ENCODE measurements at regions not wholly inside any gene's neighbourhood (a gene's known extent, or its start where the extent isn't known, plus 50 kb on each side); places are given as distances from the start of the nearest gene placed in this dataset.

DNA sequence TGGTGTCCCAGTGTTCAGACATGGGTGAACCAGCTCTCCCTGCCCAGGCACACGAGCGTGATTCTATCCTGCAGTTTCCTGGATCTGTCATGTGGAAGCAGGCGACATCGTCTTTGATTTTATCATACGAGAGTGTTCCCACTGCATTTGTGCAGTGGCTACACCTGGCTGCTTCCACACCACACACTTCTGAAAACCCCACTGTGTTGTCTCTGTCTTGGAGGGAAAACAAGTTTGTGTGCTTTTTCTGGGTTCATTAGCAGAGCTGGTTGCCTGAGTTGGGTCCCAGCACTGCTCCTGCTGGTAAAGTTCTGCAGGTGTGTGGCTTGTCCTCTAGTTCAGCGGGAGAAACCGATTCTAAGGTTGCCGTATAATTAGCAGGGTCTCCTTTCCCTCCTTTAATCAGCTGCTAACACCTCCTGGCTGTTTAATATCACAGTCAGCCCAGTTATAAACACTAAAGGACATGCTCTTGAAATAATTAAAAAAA lies 58.5 kb upstream of the TWIST2 start:
- no peak for TF ChIP-seq CEBPB (IDR thresholded peaks at IDR 0.05)
- TF ChIP-seq, protein P1, sequence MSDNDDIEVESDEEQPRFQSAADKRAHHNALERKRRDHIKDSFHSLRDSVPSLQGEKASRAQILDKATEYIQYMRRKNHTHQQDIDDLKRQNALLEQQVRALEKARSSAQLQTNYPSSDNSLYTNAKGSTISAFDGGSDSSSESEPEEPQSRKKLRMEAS (IDR thresholded peaks at IDR 0.05), result no peak
- no peak for TF ChIP-seq TEAD4 (IDR thresholded peaks at IDR 0.05)
- no peak for TF ChIP-seq FOXM1 (IDR thresholded peaks at IDR 0.05; ENCODE audit: borderline replicate concordance, low read depth)

DNA sequence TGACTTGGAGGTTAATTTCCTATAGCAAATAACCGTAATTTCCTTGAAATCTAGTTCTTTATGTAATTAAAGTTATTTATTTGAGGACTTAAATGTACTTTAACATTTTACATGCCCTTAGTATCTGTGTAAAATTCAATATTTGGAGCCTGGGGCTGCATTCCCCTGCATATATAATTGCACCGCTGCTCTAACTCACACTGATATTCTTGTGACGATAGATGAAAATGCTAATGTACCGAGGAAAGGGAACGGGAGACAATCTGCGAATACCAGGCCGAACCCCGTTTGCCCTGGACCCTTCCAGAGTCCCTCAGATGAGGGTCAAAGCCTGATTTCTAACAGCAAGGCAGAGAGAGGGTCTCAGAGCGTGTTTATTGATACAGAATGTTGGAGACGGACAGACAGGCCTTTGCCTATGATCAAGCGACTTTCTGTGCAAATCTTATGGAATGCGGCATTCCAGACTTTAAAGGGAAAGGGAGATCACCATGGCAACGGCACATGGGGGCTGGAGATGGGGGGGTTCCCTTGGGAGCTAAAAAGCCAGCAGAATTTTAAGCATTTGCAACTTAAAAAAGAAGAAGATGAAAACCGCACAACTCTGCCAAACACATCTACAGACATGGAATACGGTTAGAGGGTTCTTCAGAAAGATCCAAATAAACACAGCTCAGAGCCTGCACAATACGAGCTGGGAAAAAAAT lies 57.6 kb upstream of the TWIST2 start:
- TF ChIP-seq, protein P2, sequence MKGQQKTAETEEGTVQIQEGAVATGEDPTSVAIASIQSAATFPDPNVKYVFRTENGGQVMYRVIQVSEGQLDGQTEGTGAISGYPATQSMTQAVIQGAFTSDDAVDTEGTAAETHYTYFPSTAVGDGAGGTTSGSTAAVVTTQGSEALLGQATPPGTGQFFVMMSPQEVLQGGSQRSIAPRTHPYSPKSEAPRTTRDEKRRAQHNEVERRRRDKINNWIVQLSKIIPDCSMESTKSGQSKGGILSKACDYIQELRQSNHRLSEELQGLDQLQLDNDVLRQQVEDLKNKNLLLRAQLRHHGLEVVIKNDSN (IDR thresholded peaks at IDR 0.05), result no peak
- TF ChIP-seq CREB1 (IDR thresholded peaks at IDR 0.05; ENCODE audit: low read depth), result no peak
- TF ChIP-seq TCF12 (IDR thresholded peaks at IDR 0.05; ENCODE audit: low read depth), result no peak

DNA sequence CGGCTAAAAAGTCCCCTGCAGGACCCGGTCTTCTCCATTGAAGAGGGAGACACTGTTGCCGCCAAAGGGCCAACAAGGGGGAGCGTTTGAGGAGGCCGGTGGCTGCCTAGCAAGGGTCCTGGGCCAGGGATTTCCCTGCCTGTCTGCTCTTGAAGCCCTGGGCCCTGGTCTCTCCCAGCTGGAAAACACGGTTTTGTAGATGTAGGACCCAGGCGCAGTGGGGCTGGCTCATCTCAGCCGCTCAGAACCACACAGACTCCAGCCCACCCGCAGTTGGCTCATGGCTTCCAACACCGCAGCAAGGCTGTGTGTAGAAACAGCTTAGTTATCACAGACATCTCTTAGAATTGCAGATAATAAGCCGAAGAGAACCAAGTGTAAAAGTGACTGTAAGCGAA lies 57.1 kb upstream of the TWIST2 start:
- TF ChIP-seq, protein P2 (IDR thresholded peaks at IDR 0.05), result no peak
- TF ChIP-seq TCF12 (IDR thresholded peaks at IDR 0.05; ENCODE audit: low read depth) (no peak), CREB1 (IDR thresholded peaks at IDR 0.05; ENCODE audit: low read depth) (no peak), EGR1 (IDR thresholded peaks at IDR 0.05) (no peak), ZBTB7A (IDR thresholded peaks at IDR 0.05; ENCODE audit: low read depth) (no peak), EP300 (IDR thresholded peaks at IDR 0.05; ENCODE audit: borderline replicate concordance) (no peak), FOXM1 (IDR thresholded peaks at IDR 0.05; ENCODE audit: borderline replicate concordance, low read depth) (no peak), CEBPB (IDR thresholded peaks at IDR 0.05) (no peak), TEAD4 (IDR thresholded peaks at IDR 0.05) (no peak), TAF1 (IDR thresholded peaks at IDR 0.05; ENCODE audit: low read depth) (no peak), RAD21 (IDR thresholded peaks at IDR 0.05; ENCODE audit: low read depth) (no peak)
- TF ChIP-seq, protein P3, sequence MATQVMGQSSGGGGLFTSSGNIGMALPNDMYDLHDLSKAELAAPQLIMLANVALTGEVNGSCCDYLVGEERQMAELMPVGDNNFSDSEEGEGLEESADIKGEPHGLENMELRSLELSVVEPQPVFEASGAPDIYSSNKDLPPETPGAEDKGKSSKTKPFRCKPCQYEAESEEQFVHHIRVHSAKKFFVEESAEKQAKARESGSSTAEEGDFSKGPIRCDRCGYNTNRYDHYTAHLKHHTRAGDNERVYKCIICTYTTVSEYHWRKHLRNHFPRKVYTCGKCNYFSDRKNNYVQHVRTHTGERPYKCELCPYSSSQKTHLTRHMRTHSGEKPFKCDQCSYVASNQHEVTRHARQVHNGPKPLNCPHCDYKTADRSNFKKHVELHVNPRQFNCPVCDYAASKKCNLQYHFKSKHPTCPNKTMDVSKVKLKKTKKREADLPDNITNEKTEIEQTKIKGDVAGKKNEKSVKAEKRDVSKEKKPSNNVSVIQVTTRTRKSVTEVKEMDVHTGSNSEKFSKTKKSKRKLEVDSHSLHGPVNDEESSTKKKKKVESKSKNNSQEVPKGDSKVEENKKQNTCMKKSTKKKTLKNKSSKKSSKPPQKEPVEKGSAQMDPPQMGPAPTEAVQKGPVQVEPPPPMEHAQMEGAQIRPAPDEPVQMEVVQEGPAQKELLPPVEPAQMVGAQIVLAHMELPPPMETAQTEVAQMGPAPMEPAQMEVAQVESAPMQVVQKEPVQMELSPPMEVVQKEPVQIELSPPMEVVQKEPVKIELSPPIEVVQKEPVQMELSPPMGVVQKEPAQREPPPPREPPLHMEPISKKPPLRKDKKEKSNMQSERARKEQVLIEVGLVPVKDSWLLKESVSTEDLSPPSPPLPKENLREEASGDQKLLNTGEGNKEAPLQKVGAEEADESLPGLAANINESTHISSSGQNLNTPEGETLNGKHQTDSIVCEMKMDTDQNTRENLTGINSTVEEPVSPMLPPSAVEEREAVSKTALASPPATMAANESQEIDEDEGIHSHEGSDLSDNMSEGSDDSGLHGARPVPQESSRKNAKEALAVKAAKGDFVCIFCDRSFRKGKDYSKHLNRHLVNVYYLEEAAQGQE (IDR thresholded peaks at IDR 0.05; ENCODE audit: low read depth), result no peak
- TF ChIP-seq, protein P1 (IDR thresholded peaks at IDR 0.05), result no peak

DNA sequence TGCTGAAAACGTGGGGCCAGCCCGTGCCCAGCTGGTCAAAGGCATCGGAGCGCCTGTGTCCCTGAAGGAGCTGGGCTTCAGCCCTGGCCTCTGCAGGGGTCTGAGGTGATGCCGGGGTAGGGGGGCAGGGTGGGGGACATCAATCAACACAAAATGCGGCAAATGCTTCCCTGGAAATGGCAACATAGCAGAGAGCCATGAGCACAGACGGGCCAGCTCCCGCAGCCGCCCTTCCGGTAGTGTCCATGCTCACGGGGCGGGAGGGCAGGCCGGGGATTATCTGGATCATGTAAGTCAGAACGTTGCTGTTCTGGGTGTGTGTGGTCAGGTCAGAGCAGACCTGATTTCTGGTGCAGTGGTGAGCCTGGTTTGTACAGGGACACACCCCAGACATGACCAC lies 56.5 kb upstream of the TWIST2 start:
- TF ChIP-seq RAD21 (IDR thresholded peaks at IDR 0.05; ENCODE audit: low read depth) (no peak), TCF12 (IDR thresholded peaks at IDR 0.05; ENCODE audit: low read depth) (no peak), YY1 (IDR thresholded peaks at IDR 0.05; ENCODE audit: low read depth) (no peak), EP300 (IDR thresholded peaks at IDR 0.05; ENCODE audit: borderline replicate concordance) (no peak), CEBPB (IDR thresholded peaks at IDR 0.05) (no peak), EGR1 (IDR thresholded peaks at IDR 0.05) (no peak), NFIC (IDR thresholded peaks at IDR 0.05) (no peak), CREB1 (IDR thresholded peaks at IDR 0.05; ENCODE audit: low read depth) (no peak), ZBTB7A (IDR thresholded peaks at IDR 0.05; ENCODE audit: low read depth) (no peak), TAF1 (IDR thresholded peaks at IDR 0.05; ENCODE audit: low read depth) (no peak)
- TF ChIP-seq, protein P1 (IDR thresholded peaks at IDR 0.05), result no peak
- TF ChIP-seq, protein P2 (IDR thresholded peaks at IDR 0.05), result no peak
- TF ChIP-seq, protein P3 (IDR thresholded peaks at IDR 0.05; ENCODE audit: low read depth), result no peak

DNA sequence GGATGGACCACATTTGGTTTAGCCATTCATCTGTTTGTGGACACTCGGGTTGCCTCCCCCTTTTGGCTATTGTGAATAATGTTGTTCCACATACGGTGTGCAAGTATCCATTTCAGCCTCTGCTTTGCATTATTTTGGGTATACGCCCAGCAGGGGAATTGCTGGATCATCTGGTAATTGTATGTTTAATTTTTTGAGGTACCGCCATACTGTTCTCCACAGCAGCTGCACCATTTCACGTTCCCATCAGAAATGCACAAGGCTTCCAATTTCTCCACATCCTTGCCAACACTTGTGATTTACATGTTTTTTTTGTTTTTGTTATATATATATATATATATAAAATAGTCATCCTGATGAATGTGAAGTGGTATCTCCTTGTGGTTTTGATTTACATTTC lies 54.6 kb upstream of the TWIST2 start:
- TF ChIP-seq, protein P1 (IDR thresholded peaks at IDR 0.05), result no peak
- TF ChIP-seq FOXM1 (IDR thresholded peaks at IDR 0.05; ENCODE audit: borderline replicate concordance, low read depth), result no peak
- TF ChIP-seq TCF12 (IDR thresholded peaks at IDR 0.05; ENCODE audit: low read depth), result no peak
- no peak for TF ChIP-seq EP300 (IDR thresholded peaks at IDR 0.05; ENCODE audit: borderline replicate concordance)
- TF ChIP-seq NFIC (IDR thresholded peaks at IDR 0.05), result no peak
- TF ChIP-seq RAD21 (IDR thresholded peaks at IDR 0.05; ENCODE audit: low read depth), result no peak
- no peak for TF ChIP-seq CEBPB (IDR thresholded peaks at IDR 0.05)
- TF ChIP-seq TAF1 (IDR thresholded peaks at IDR 0.05; ENCODE audit: low read depth), result no peak
- TF ChIP-seq, protein P2 (IDR thresholded peaks at IDR 0.05), result no peak
- no peak for TF ChIP-seq ZBTB7A (IDR thresholded peaks at IDR 0.05; ENCODE audit: low read depth)
- TF ChIP-seq CREB1 (IDR thresholded peaks at IDR 0.05; ENCODE audit: low read depth), result no peak
- no peak for TF ChIP-seq TEAD4 (IDR thresholded peaks at IDR 0.05)
- TF ChIP-seq, protein P3 (IDR thresholded peaks at IDR 0.05; ENCODE audit: low read depth), result no peak
- no peak for TF ChIP-seq EGR1 (IDR thresholded peaks at IDR 0.05)
- TF ChIP-seq YY1 (IDR thresholded peaks at IDR 0.05; ENCODE audit: low read depth), result no peak

Data from Ishikawa (cell line).